Kidney (tissue), 13 donors: ENCODE measurements at regions not wholly inside any gene's neighbourhood (a gene's known extent, or its start where the extent isn't known, plus 50 kb on each side); places are given as distances from the start of the nearest gene placed in this dataset.

Source experiments
- DNase-seq, 5 donors: peaks; one replicate each; pipeline ENCODE4 v3.0.0-alpha.2; 2013 to 2020
- FAIRE-seq: peaks from 2 replicates; lab custom pipeline; 2012; peaks lifted over from hg19 to GRCh38; lab: Jason Lieb, UNC
- H3K27ac ChIP-seq, 2 donors: one replicate each; pipeline ENCODE4 v1.7.0; 2013; ENCODE audit warnings: low read depth in 2 of 2, low read length in 2 of 2, inconsistent platforms in 1 of 2
- H3K27me3 ChIP-seq: one replicate; pipeline ENCODE4 v1.7.1; 2013; ENCODE audit warnings: low read length, inconsistent platforms; ENCODE audit not compliant: control insufficient read depth, insufficient read depth
- H3K36me3 ChIP-seq, 3 donors: one replicate each; pipeline versions ENCODE4 v1.7.0 to v1.7.1; 2013; ENCODE audit warnings: low read length in 3 of 3, control low read depth in 1 of 3, inconsistent platforms in 1 of 3; ENCODE audit not compliant: insufficient read depth in 3 of 3, control insufficient read depth in 2 of 3
- H3K4me1 ChIP-seq, 3 donors: one replicate each; pipeline versions ENCODE4 v1.7.0 to v1.7.1; 2013; ENCODE audit warnings: low read length in 3 of 3, inconsistent platforms in 1 of 3, low read depth in 1 of 3; ENCODE audit not compliant: control insufficient read depth in 2 of 3, insufficient read depth in 2 of 3
- H3K4me3 ChIP-seq, 3 donors: one replicate each; pipeline versions ENCODE4 v1.7.0 to v1.8.1; 2013; ENCODE audit warnings: low read length in 3 of 3, control low read depth in 1 of 3, inconsistent platforms in 1 of 3
- H3K9ac ChIP-seq, 3 donors: one replicate each; pipeline versions ENCODE4 v1.7.0 to v1.7.1; 2013; ENCODE audit warnings: low read length in 3 of 3, control low read depth in 1 of 3, inconsistent platforms in 1 of 3
- H3K9me3 ChIP-seq, 3 donors: one replicate each; pipeline versions ENCODE4 v1.7.0 to v1.7.1; 2013; ENCODE audit warnings: low read length in 3 of 3, control low read depth in 1 of 3, inconsistent platforms in 1 of 3; ENCODE audit not compliant: control insufficient read depth in 2 of 3, insufficient read depth in 1 of 3
- CTCF ChIP-seq: IDR thresholded peaks from 3 replicates; pipeline ENCODE4 v1.5.1; 2012; ENCODE audit warnings: mild to moderate bottlenecking, moderate library complexity, borderline replicate concordance; ENCODE audit not compliant: insufficient read depth; ENCODE audit errors: extremely low read depth
- intact Hi-C: fragments of 100-400 bp; cut with DNase I; formaldehyde crosslinking; loops from one replicate; pipeline ENCODE4 v1.11.1; 2022
- donor health status: control.
- donor health status: control.
- donor health status: control.
- donor health status: control.
- donor health status: control.
- donor health status: DM: yes; HTN: yes; CAD: no.
- donor health status: Normal renal cell carcinoma (clear cell type).

- Histone ChIP-seq H3K36me3 (no peaks in the 10 kb centered on the region), H3K9ac (no peak overlapping the region), H3K27ac (no peak overlapping the region), H3K4me3 (no peak overlapping the region), H3K4me1 (no peaks in the 10 kb centered on the region), H3K27me3 (no peaks in the 10 kb centered on the region), H3K9me3 (no peaks in the 10 kb centered on the region)
- intact Hi-C loops, result no loop called here
- FAIRE-seq (no peak), DNase-seq (no peak)
- TF ChIP-seq CTCF, result no peak
These were observed 102.1 kb upstream of the SIAH1 start for GRCh38 chr16:48487287-48487686.

GRCh38 chr16:48481772-48482171, 96.6 kb upstream of the SIAH1 start:
- Histone ChIP-seq H3K9ac (no peak overlapping the region), H3K9me3 (no peaks in the 10 kb centered on the region), H3K4me3 (no peak overlapping the region), H3K36me3 (no peaks in the 10 kb centered on the region), H3K27me3 (no peaks in the 10 kb centered on the region), H3K4me1 (no peaks in the 10 kb centered on the region), H3K27ac (no peak overlapping the region)
- intact Hi-C loops, result no loop called here
- DNase-seq, result no peak
- FAIRE-seq, result no peak
- no peak for TF ChIP-seq CTCF

GRCh38 chr16:48481211-48481610, 96.0 kb upstream of the SIAH1 start:
- Histone ChIP-seq H3K27ac (no peak overlapping the region), H3K9me3 (no peaks in the 10 kb centered on the region), H3K4me1 (no peaks in the 10 kb centered on the region), H3K27me3 (no peaks in the 10 kb centered on the region), H3K9ac (no peak overlapping the region), H3K4me3 (no peak overlapping the region), H3K36me3 (no peaks in the 10 kb centered on the region)
- FAIRE-seq, result no peak
- intact Hi-C loops, result no loop called here
- no peak for DNase-seq
- TF ChIP-seq CTCF, result no peak

GRCh38 chr16:48479955-48480354, 94.7 kb upstream of the SIAH1 start:
- Histone ChIP-seq H3K27ac (no peak overlapping the region), H3K4me1 (no peaks in the 10 kb centered on the region), H3K4me3 (no peak overlapping the region), H3K9me3 (no peaks in the 10 kb centered on the region), H3K36me3 (no peaks in the 10 kb centered on the region), H3K9ac (no peak overlapping the region), H3K27me3 (no peaks in the 10 kb centered on the region)
- TF ChIP-seq CTCF, result no peak
- FAIRE-seq, result no peak
- no peak for DNase-seq
- intact Hi-C loops, result no loop called here
